ENCODE measurements at regions not wholly inside any gene's neighbourhood (a gene's known extent, or its start where the extent isn't known, plus 50 kb on each side); places are given as distances from the start of the nearest gene placed in this dataset.
A peak's percentile ranks its signal among the peaks of the same experiment; 100 is the strongest.

- Histone ChIP-seq H2BK5ac (ENCODE audit: insufficient read length, low read length) (no peak overlapping the region), H2AFZ (ENCODE audit: low read length) (no peak overlapping the region), H3K14ac (ENCODE audit: insufficient read depth, low read length) (no peak overlapping the region), H3K9ac (ENCODE audit: extremely low read depth, insufficient read length, low read length) (no peak overlapping the region), H3K56ac (ENCODE audit: insufficient read length, low read depth, low read length) (no peak overlapping the region), H4K20me1 (ENCODE audit: control insufficient read depth, insufficient read depth, insufficient read length) (no peaks in the 10 kb centered on the region), H2BK20ac (ENCODE audit: low read depth, low read length, poor library complexity, severe bottlenecking) (no peak overlapping the region), H3K79me2 (ENCODE audit: insufficient read depth, low read length) (no peaks in the 10 kb centered on the region), H3K23ac (ENCODE audit: insufficient read length, low read depth, low read length) (no peak overlapping the region), H3K79me1 (ENCODE audit: insufficient read depth, low read depth, low read length, poor library complexity, severe bottlenecking) (no peaks in the 10 kb centered on the region), H3K18ac (ENCODE audit: insufficient read length, low read depth, low read length) (no peak overlapping the region), H3K4me1 (ENCODE audit: insufficient read depth, low read length) (no peaks in the 10 kb centered on the region), H4K5ac (ENCODE audit: insufficient read length, low read depth, low read length) (no peak overlapping the region), H2BK15ac (ENCODE audit: low read depth, low read length) (no peak overlapping the region), H3T11ph (ENCODE audit: low read length) (no peak overlapping the region), H3K27ac (ENCODE audit: insufficient read length, low read depth, low read length) (no peak overlapping the region), H2AK5ac (ENCODE audit: insufficient read length, low read length) (no peak overlapping the region), H3K23me2 (ENCODE audit: insufficient read length, low read depth, low read length, poor library complexity, severe bottlenecking) (no peaks in the 10 kb centered on the region), H4K8ac (replicated peaks; ENCODE audit: insufficient read length, low read depth, low read length) (no peak overlapping the region), H3K4me2 (ENCODE audit: insufficient read depth, insufficient read length, low read length) (no peak overlapping the region), H4K91ac (ENCODE audit: insufficient read length, low read depth, low read length) (no peak overlapping the region), H3K9me3 (ENCODE audit: control insufficient read depth, low read depth, low read length) (no peaks in the 10 kb centered on the region), H3K4ac (ENCODE audit: low read depth, low read length) (no peak overlapping the region), H2BK120ac (ENCODE audit: low read depth, low read length, poor library complexity, severe bottlenecking) (no peak overlapping the region), H2BK12ac (ENCODE audit: insufficient read length, low read depth, low read length) (no peak overlapping the region), H3K27me3 (ENCODE audit: insufficient read depth, low read length) (no peaks in the 10 kb centered on the region)
- TF ChIP-seq CTCF (conservative IDR thresholded peaks at IDR 0.05), result peak; percentile 82
- WGBS (ENCODE audit: extremely low coverage, insufficient read length, low lambda C conversion rate), result no CpG with 5 or more reads among the region's 1 CpG
- H3K4me1 Mint-ChIP-seq, result peaks cover 0 to 2% of the 10 kb centered on the region in 2 experiments; a peak in 1 of 4 replicates
- H3K36me3 Mint-ChIP-seq (ENCODE audit: insufficient read depth in 1 of 3, low read depth in 3 of 3), result 0 out of 7 replicates have a peak, but pooled peaks cover 0 to 2% (median 0%) of the 10 kb centered on the region in 3 experiments
- no peak overlapping the region for H3K27ac Mint-ChIP-seq
- DNase-seq, result no peak
- peaks cover 2% of the 10 kb centered on the region; the same call in 1 of the 2 replicates for H3K27me3 Mint-ChIP-seq (ENCODE audit: low read depth)
- no peak overlapping the region for H3K4me3 Mint-ChIP-seq
- H3K9me3 Mint-ChIP-seq, result no peaks in the 10 kb centered on the region
These were observed 318.2 kb downstream of the SLCO4C1 start for GRCh38 chr5:101977729-101978345.

Measured in H9 (cell line).